ENCODE measurements at regions not wholly inside any gene's neighbourhood (a gene's known extent, or its start where the extent isn't known, plus 50 kb on each side); places are given as distances from the start of the nearest gene placed in this dataset.

- TF ChIP-seq CTCF (IDR thresholded peaks at IDR 0.05), result no peak
- TF ChIP-seq EP300 (IDR thresholded peaks at IDR 0.05), result no peak
- no peak for TF ChIP-seq POLR2A (IDR thresholded peaks at IDR 0.05; ENCODE audit: low read depth)
Observed at GRCh38 chr2:5040571-5040970, 651.6 kb upstream of the SOX11 start.
